Activated T-helper 17 cell treated with anti-CD3 and anti-CD28 coated beads, Interleukin-2, amount 50 U/mL, for 72 hours (primary cell): ENCODE measurements at regions not wholly inside any gene's neighbourhood (a gene's known extent, or its start where the extent isn't known, plus 50 kb on each side); places are given as distances from the start of the nearest gene placed in this dataset.
"Not testable (repeated sequence)": the region's sequence is repeated elsewhere in the genome, so short reads cannot be mapped to it uniquely, and the experiment has no call there.

Experiments used
- ATAC-seq: fragments of 150-1000 bp; cut with Tn5 transposase; replicated peaks from 2 replicates; pipeline ENCODE4 v1.10.0; 2021; ENCODE audit warnings: mild to moderate bottlenecking, moderate library complexity
- H3K27ac Mint-ChIP-seq: one replicate; pipeline ENCODE4 v1.8.0; 2022; ENCODE audit warnings: mixed read lengths
- H3K27me3 Mint-ChIP-seq: one replicate; pipeline ENCODE4 v1.8.0; 2022; ENCODE audit warnings: mixed read lengths
- H3K36me3 Mint-ChIP-seq: one replicate; pipeline ENCODE4 v1.8.0; 2022; ENCODE audit warnings: low read depth, mild to moderate bottlenecking, mixed read lengths
- H3K4me1 Mint-ChIP-seq: one replicate; pipeline ENCODE4 v1.8.0; 2022; ENCODE audit warnings: mixed read lengths
- H3K4me3 Mint-ChIP-seq: one replicate; pipeline ENCODE4 v1.8.0; 2022; ENCODE audit warnings: mild to moderate bottlenecking, mixed read lengths
- H3K9me3 Mint-ChIP-seq: one replicate; pipeline ENCODE4 v1.8.0; 2022; ENCODE audit warnings: mixed read lengths

DNA sequence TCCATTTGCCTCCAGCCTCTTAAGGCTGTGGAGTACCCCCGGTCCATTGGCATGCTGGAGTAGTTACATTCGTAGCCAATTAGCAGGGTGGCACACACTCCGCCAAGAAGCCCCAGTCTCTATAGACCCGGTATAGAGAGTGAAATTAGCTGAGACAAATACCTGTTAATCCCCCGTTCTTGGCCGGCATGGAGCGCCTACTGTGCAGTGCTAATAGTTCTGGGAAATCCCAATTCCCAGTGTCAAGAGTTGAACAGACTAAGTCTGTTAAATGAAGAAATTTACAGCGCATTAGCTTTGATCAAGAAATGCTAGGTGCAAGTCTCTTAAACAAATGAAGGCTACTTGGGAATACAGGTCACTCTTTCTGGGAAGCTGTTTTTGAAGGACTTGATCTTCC is 127.8 kb upstream of the ARX start:
- no peak for ATAC-seq
- Mint-ChIP-seq H3K27ac (no peak overlapping the region), H3K4me1 (no peaks in the 10 kb centered on the region), H3K9me3 (no peaks in the 10 kb centered on the region), H3K36me3 (no peaks in the 10 kb centered on the region), H3K27me3 (no peaks in the 10 kb centered on the region), H3K4me3 (no peak overlapping the region)

DNA sequence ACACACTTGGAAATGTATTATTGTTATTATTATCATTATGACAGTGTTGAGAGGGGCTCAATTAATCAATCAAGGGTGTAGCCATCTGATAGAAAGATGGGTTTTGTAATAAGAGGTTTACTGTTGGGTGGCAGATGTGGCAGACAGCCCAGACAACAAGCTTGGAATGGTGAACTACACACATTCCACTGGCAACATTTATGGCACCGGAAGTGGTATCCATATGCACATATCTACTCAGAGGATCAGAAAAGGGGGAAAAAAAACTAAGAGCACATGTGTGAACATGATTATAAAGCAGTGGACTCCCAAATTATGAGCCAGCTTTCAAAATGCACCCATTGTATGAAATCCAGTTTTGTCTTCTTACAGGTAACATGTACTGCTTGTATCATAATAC is 125.9 kb upstream of the ARX start:
- Mint-ChIP-seq H3K4me1 (no peaks in the 10 kb centered on the region), H3K4me3 (no peak overlapping the region), H3K36me3 (no peaks in the 10 kb centered on the region), H3K27me3 (no peaks in the 10 kb centered on the region), H3K27ac (no peak overlapping the region), H3K9me3 (no peaks in the 10 kb centered on the region)
- no peak for ATAC-seq

DNA sequence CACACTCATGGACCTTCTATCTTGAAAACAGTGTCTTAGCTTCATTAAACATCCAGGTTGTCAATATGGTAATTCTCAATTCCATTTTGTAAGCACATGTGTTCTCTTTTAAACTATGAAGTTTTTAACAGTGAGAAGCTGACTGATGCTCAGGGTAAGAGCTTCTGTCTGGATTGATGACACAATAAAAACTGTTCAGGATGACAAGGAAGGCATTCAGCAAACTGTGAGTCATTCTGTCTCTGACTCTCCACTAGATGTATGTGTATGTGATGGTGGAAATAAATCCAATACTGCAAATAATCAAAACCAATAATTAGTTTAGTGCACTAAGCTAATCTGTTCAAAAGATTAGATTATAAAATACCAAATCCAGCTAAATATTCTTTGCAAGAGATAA is 115.3 kb upstream of the ARX start:
- Mint-ChIP-seq H3K27me3 (peaks cover 15% of the 10 kb centered on the region), H3K4me3 (no peak overlapping the region), H3K9me3 (no peaks in the 10 kb centered on the region), H3K4me1 (no peaks in the 10 kb centered on the region), H3K27ac (no peak overlapping the region), H3K36me3 (no peaks in the 10 kb centered on the region)
- no peak for ATAC-seq

DNA sequence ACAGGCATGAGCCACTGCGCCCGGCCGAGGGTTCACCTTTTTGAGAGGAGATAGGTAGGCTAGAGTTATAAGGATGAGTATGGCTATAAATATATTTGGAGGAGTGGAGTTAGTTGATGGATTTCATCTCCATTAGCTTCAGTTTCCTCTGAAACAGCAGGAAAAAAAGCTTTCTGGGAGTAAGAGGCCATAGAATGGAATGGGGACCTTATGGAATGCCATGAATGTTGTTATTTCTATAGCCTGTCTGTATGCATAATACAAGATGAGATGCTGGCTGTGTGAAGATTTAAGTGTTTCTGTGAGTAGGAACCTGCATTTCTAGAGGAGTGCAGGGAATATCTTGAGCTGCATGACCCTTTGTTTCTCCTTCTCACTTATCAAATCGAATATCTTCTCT is 114.9 kb upstream of the ARX start:
- Mint-ChIP-seq H3K36me3 (no peaks in the 10 kb centered on the region), H3K27ac (no peak overlapping the region), H3K9me3 (no peaks in the 10 kb centered on the region), H3K27me3 (peaks cover 15% of the 10 kb centered on the region), H3K4me3 (no peak overlapping the region), H3K4me1 (no peaks in the 10 kb centered on the region)
- no peak for ATAC-seq

DNA sequence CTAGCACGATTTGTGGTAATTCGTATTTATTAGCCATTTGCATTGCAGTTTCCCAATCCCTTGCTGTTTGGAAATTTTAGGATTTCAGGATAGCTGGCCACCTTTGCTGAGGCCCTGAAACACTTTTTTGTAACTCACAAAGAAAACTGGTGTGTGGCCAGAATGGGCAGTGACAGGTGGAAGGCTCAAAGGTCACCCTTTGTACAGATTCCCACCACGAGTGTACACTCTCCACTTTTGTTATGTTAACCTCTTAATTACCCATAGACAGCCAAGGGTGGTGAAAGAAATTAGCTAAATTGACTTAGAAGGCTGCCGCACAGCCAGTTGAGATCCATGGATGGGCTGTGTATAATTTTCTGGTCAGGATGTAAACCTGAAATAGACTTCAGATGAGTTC is 109.7 kb upstream of the ARX start:
- no peak for ATAC-seq
- Mint-ChIP-seq H3K27ac (no peak overlapping the region), H3K36me3 (no peaks in the 10 kb centered on the region), H3K4me1 (no peaks in the 10 kb centered on the region), H3K27me3 (peaks cover 25% of the 10 kb centered on the region), H3K9me3 (no peaks in the 10 kb centered on the region), H3K4me3 (no peak overlapping the region)

DNA sequence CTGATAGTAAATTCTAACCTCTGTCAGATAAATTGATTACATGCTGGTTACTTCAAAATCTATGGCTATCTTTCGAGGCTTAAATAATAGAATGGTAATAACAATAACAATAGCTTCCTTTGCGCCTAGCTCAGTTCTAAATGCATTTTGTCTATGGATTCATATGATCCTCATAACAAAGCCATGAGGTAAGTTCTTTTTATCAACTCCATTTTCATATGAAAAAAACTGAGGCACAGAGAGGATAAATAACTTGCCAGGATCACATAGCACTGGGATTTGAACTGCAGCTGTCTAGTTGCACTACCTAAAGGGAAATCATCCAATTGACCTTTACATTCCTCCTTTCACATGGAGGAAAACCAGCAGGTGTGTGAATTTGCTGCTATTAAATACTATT is 108.6 kb upstream of the ARX start:
- Mint-ChIP-seq H3K27me3 (peaks cover 25% of the 10 kb centered on the region), H3K27ac (no peak overlapping the region), H3K36me3 (no peaks in the 10 kb centered on the region), H3K9me3 (no peaks in the 10 kb centered on the region), H3K4me1 (no peaks in the 10 kb centered on the region), H3K4me3 (no peak overlapping the region)
- no peak for ATAC-seq

DNA sequence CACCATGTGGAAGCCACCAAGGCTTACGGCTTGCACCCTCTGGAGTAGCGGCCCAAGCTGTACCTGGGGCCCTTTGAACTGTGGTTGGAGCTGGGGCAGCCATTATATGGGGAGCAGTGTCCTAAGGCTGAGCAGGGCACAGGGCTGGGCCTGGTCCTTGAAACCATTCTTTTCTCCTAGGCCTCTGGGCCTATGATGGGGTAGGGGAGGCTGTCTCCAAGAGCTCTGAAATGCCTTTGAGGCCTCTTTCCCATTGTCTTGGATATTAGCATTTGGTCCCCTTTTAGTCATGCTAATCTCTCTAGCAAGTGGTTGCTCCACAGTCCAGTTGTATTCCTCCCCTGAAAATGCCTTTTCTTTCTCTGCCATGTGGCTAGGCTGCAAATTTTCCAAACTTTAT is 96.4 kb upstream of the ARX start:
- H3K27me3 Mint-ChIP-seq: no peaks in the 10 kb centered on the region
- no peaks in the 10 kb centered on the region for H3K36me3 Mint-ChIP-seq
- no peak overlapping the region for H3K4me3 Mint-ChIP-seq
- no peaks in the 10 kb centered on the region for H3K9me3 Mint-ChIP-seq
- no peaks in the 10 kb centered on the region for H3K4me1 Mint-ChIP-seq
- H3K27ac Mint-ChIP-seq: no peak overlapping the region
- ATAC-seq: no peak

DNA sequence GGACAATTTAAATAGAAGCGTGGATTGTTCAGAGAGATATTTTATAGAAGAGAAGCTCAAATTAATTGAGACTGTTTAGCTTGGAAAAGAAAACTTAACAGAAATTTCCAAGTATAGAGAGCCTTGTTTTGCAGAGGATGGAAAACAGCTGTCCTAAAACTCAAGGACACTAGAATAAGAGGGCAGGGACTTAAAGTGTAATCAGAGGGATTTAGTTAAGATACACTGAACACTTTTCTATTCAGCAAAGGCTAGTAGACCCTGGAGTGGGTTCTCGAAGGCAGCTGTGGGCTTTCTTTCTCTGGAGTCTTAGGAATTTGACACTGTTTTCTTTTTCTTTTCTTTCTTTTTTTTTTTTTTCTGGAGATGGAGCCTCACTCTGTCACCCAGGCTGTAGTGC is 92.7 kb upstream of the ARX start:
- ATAC-seq: no peak
- no peaks in the 10 kb centered on the region for H3K4me1 Mint-ChIP-seq
- H3K36me3 Mint-ChIP-seq: no peaks in the 10 kb centered on the region
- no peaks in the 10 kb centered on the region for H3K9me3 Mint-ChIP-seq
- no peak overlapping the region for H3K27ac Mint-ChIP-seq
- H3K4me3 Mint-ChIP-seq: no peak overlapping the region
- H3K27me3 Mint-ChIP-seq: no peaks in the 10 kb centered on the region

DNA sequence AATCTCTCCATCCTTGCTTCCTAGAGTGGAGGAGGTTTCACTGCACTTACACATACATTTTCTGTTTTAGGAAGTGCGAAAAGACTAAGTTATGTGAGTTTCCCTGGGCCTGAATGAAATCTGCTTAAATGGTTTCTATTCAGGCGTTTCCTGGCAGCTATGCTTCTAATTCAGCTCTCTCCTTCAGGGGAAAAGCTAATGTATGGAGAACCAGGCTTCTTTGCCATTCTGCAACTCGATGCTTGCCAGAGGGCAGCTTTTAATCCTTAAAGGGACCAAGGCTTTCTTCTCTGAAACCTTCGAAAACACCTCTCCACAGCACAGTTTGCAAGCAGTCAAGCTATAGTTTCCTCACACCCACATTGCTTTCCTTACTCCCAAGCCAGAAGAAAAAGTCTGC is 89.5 kb upstream of the ARX start:
- H3K27me3 Mint-ChIP-seq: peaks cover 4% of the 10 kb centered on the region
- no peaks in the 10 kb centered on the region for H3K9me3 Mint-ChIP-seq
- no peak overlapping the region for H3K27ac Mint-ChIP-seq
- no peak for ATAC-seq
- no peaks in the 10 kb centered on the region for H3K36me3 Mint-ChIP-seq
- H3K4me1 Mint-ChIP-seq: no peaks in the 10 kb centered on the region
- H3K4me3 Mint-ChIP-seq: no peak overlapping the region

DNA sequence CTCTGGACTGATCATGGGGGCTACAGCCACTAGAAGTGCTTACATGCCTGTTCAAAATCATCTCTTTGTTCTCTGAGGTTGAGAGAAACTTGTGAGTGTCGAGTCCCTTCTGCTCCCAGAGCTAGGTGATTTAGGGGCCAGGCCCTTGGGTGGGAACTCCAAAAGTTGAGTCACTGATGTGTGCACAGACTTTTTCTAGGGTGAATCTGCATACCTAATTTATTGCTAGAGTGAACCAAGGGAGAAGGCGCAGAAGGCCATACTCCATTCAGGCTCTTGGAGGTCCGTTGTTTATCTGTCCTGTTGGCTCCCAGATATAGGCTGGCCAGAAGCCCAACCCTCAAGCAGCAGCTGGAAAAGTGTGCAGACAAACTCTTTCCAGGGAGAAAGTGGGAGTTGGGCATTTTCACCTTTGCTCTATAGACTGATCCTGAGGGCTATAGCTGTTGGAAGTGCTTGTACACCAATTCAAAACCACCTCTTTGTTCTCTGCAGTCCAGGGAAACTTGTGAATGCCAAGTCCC is 80.8 kb upstream of the ARX start:
- Mint-ChIP-seq H3K4me3 (no peak overlapping the region), H3K27me3 (peaks cover 7% of the 10 kb centered on the region), H3K27ac (no peak overlapping the region), H3K4me1 (no peaks in the 10 kb centered on the region), H3K9me3 (no peaks in the 10 kb centered on the region), H3K36me3 (no peaks in the 10 kb centered on the region)
- ATAC-seq: no peak

DNA sequence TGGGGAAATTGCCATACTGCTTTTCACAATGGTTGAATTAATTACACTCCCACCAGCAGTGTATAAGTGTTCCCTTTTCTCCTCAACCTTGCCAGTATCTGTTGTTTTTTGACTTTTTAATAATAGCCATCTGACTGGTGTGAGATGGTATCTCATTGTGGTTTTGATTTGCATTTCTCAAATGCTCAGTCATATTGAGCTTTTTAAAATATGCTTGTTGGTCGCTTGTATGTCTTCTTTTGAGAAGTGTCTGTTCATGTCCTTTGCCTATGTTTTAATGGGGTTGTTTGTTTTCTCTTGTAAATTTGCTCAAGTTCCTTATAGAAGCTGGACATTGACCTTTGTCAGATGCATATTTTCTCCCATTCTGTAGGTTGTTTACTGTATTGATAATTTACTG is 75.4 kb upstream of the ARX start:
- not testable (repeated sequence) for H3K27ac Mint-ChIP-seq, ATAC-seq, H3K4me3 Mint-ChIP-seq, H3K36me3 Mint-ChIP-seq, H3K9me3 Mint-ChIP-seq, H3K27me3 Mint-ChIP-seq, H3K4me1 Mint-ChIP-seq

DNA sequence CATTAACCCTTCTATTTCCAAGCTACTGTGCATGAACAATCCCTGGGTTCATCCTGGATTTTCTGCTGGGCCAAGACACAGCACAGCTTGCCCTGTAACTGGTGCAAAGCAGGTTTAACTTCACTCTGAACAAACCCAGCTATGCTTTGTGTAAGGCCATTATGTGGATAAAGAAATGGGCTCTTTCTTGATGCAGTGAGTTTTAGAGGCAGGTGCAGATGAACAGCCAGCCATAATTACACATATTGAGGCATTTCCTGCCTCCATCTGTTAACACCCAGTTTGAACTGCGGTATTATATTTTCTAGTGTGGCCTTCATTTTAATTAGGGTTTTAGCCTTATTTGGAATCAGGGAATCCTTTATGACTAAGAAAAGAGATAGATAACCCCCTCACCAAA is 68.7 kb upstream of the ARX start:
- Mint-ChIP-seq H3K4me1 (no peaks in the 10 kb centered on the region), H3K4me3 (no peak overlapping the region), H3K36me3 (no peaks in the 10 kb centered on the region), H3K27ac (no peak overlapping the region), H3K27me3 (no peaks in the 10 kb centered on the region), H3K9me3 (no peaks in the 10 kb centered on the region)
- no peak for ATAC-seq

DNA sequence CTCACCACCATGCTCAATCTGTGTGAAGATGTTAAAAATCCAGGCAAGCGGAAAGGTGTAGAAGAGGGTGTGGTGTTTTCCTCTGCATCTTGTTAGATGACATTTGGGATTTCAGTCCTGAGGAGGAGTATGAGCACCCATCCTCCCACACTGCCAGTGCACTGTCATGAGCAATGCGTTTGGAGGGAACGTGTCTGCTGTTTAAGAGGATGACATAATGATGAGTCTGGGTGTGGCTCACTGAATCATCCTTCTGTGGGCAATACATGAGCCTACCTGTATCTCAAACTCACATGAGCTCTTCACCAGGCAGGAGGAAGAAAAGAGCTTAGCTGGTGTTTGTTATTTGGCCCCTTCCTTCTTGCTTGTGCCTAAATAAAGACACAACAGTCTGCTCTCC is 67.9 kb upstream of the ARX start:
- peak; percentile 87 for ATAC-seq

DNA sequence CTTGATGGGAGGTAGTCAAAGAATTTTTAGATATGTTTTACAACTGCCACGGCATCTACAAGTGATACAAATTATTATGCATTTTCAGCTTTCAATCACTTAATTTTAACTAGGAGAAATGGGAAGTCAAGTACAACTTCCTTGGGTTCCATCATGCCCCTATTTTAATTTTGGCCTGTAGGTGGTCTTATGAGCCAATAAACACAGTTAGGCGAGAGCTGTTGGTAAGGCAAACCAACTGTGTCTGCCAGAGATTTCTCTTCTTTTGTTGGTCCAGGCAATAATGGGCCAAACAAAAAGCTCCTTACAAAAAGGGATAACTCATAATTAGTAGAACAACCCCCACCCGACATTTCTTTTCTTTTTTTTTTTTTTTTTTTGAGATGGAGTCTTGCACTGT is 63.3 kb upstream of the ARX start:
- no peak for ATAC-seq
- Mint-ChIP-seq H3K27me3 (peaks cover 6% of the 10 kb centered on the region), H3K9me3 (no peaks in the 10 kb centered on the region), H3K4me3 (no peak overlapping the region), H3K27ac (no peak overlapping the region), H3K4me1 (no peaks in the 10 kb centered on the region), H3K36me3 (no peaks in the 10 kb centered on the region)

More for the DNA sequence above, 67.9 kb upstream of the ARX start:
- no peaks in the 10 kb centered on the region for H3K4me1 Mint-ChIP-seq
- no peak overlapping the region for H3K4me3 Mint-ChIP-seq
- no peaks in the 10 kb centered on the region for H3K9me3 Mint-ChIP-seq
- no peak overlapping the region for H3K27ac Mint-ChIP-seq
- H3K36me3 Mint-ChIP-seq: no peaks in the 10 kb centered on the region
- H3K27me3 Mint-ChIP-seq: no peaks in the 10 kb centered on the region

DNA sequence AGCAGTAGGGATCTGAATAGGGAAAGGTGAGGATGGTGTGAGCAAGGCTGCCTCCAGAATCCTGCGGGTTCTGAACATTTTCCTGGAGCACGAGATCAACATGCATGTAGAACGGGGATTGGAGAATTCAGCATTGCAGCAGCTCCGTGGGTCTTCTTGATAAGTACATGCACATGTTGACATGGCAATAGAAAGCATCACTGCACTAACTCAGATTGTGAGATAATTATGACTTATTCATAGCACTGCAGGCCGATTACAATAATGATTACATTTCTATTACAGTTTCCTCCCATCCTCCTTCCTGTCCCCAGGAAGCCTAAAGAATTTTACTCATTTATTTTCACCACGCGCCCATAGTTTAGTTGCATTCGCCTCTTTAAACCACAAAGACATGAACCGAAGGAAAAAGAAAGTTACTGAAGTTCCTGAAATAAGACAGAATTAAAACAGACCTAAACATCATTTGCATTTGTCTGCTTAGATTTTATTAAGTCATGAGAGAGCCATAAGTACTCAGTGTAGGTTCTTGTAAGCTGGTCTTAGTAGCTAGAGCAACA is 61.3 kb upstream of the ARX start:
- no peaks in the 10 kb centered on the region for H3K9me3 Mint-ChIP-seq

DNA sequence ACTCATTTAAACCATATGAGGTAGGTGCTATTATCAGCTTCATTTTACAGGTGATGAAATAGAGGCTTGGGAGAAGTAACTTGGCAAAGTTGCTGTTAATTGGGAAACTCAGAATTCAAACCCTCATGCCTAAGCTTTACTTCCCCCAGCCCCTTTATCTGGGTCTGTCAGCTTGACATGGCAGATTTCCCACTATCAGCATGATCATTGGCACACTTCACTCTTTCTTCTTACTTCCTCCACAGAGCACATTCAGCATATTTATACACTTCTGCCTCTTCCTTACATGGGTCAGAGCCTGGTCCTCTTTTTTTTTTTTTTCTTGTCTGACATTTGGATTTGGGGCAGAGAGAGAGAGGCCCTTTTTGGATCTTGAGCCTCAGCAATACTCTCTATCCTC is 56.5 kb upstream of the ARX start:
- ATAC-seq: no peak
- Mint-ChIP-seq H3K4me1 (no peaks in the 10 kb centered on the region), H3K27ac (no peak overlapping the region), H3K4me3 (no peak overlapping the region), H3K9me3 (no peaks in the 10 kb centered on the region), H3K27me3 (peaks cover 3% of the 10 kb centered on the region), H3K36me3 (no peaks in the 10 kb centered on the region)

More for the DNA sequence above, 61.3 kb upstream of the ARX start:
- Mint-ChIP-seq H3K27me3 (peaks cover 6% of the 10 kb centered on the region), H3K4me1 (no peaks in the 10 kb centered on the region), H3K27ac (no peak overlapping the region), H3K4me3 (no peak overlapping the region), H3K36me3 (no peaks in the 10 kb centered on the region)
- no peak for ATAC-seq
